Astrocyte (in vitro differentiated cells and primary cell): ENCODE measurements at regions not wholly inside any gene's neighbourhood (a gene's known extent, or its start where the extent isn't known, plus 50 kb on each side); places are given as distances from the start of the nearest gene placed in this dataset.

Source experiments
- DNase-seq: peaks from one replicate; pipeline ENCODE4 v3.0.0-alpha.2; 2010; ENCODE audit warnings: low read depth
- FAIRE-seq: peaks from 2 replicates; lab custom pipeline; 2011; peaks lifted over from hg19 to GRCh38; lab: Jason Lieb, UNC
- H2AFZ ChIP-seq: 2 replicates; pipeline ENCODE4 v1.6.0; 2012; ENCODE audit warnings: low read depth, low read length, inconsistent platforms
- H3K27ac ChIP-seq: 2 replicates; pipeline ENCODE4 v1.5.1; 2011; ENCODE audit warnings: low read depth, low read length, inconsistent platforms
- H3K27me3 ChIP-seq: 2 replicates; pipeline ENCODE4 v1.6.0; 2011; ENCODE audit warnings: low read length, inconsistent platforms; ENCODE audit not compliant: insufficient read depth
- H3K36me3 ChIP-seq: 2 replicates; pipeline ENCODE4 v1.5.1; 2011; ENCODE audit warnings: low read length, inconsistent platforms; ENCODE audit not compliant: insufficient read depth
- H3K4me1 ChIP-seq: 2 replicates; pipeline ENCODE4 v1.5.1; 2011; ENCODE audit warnings: low read length, inconsistent platforms; ENCODE audit not compliant: insufficient read depth
- H3K4me2 ChIP-seq: 2 replicates; pipeline ENCODE4 v1.6.0; 2012; ENCODE audit warnings: low read length, inconsistent platforms
- H3K4me3 ChIP-seq: 2 replicates; pipeline ENCODE4 v1.5.1; 2011; ENCODE audit warnings: low read depth, mild to moderate bottlenecking, low read length, inconsistent platforms; ENCODE audit not compliant: insufficient read depth
- H3K79me2 ChIP-seq: 2 replicates; pipeline ENCODE4 v1.6.0; 2012; ENCODE audit warnings: mild to moderate bottlenecking, low read length, inconsistent platforms; ENCODE audit not compliant: insufficient read depth
- H3K9ac ChIP-seq: 2 replicates; pipeline ENCODE4 v1.6.0; 2012; ENCODE audit warnings: mild to moderate bottlenecking, low read length, inconsistent platforms
- H3K9me3 ChIP-seq: 2 replicates; pipeline ENCODE4 v1.5.1; 2012; ENCODE audit warnings: low read depth, mild to moderate bottlenecking, low read length, inconsistent platforms; ENCODE audit not compliant: insufficient read depth
- H4K20me1 ChIP-seq: 2 replicates; pipeline ENCODE4 v1.6.0; 2012; ENCODE audit warnings: low read length, inconsistent platforms; ENCODE audit not compliant: insufficient read depth
- H3K27ac Mint-ChIP-seq: one replicate; pipeline ENCODE4 v1.8.0; 2021; ENCODE audit warnings: mild to moderate bottlenecking, mixed read lengths; ENCODE audit not compliant: unreplicated experiment
- H3K27me3 Mint-ChIP-seq: one replicate; pipeline ENCODE4 v1.8.0; 2021; ENCODE audit warnings: low read depth, mixed read lengths; ENCODE audit not compliant: unreplicated experiment
- H3K36me3 Mint-ChIP-seq: one replicate; pipeline ENCODE4 v1.8.0; 2021; ENCODE audit warnings: low read depth, mixed read lengths; ENCODE audit not compliant: unreplicated experiment
- H3K4me1 Mint-ChIP-seq: one replicate; pipeline ENCODE4 v1.8.0; 2021; ENCODE audit warnings: low read depth, mixed read lengths; ENCODE audit not compliant: unreplicated experiment
- H3K4me3 Mint-ChIP-seq: one replicate; pipeline ENCODE4 v1.8.0; 2021; ENCODE audit warnings: mild to moderate bottlenecking, moderate library complexity, mixed read lengths; ENCODE audit not compliant: unreplicated experiment
- H3K9me3 Mint-ChIP-seq: one replicate; pipeline ENCODE4 v1.8.0; 2021; ENCODE audit warnings: mild to moderate bottlenecking, mixed read lengths; ENCODE audit not compliant: unreplicated experiment
- EZH2 ChIP-seq: IDR thresholded peaks from 2 replicates; pipeline ENCODE4 v1.6.1; 2012; ENCODE audit warnings: mild to moderate bottlenecking, low read length, inconsistent platforms; ENCODE audit not compliant: insufficient read depth
- TF ChIP-seq, protein P1 (sequence below): IDR thresholded peaks from 2 replicates; pipeline ENCODE4 v1.5.1; 2011; ENCODE audit warnings: low read depth, mild to moderate bottlenecking, inconsistent platforms, low read length, moderate library complexity; ENCODE audit not compliant: insufficient read depth

DNA sequence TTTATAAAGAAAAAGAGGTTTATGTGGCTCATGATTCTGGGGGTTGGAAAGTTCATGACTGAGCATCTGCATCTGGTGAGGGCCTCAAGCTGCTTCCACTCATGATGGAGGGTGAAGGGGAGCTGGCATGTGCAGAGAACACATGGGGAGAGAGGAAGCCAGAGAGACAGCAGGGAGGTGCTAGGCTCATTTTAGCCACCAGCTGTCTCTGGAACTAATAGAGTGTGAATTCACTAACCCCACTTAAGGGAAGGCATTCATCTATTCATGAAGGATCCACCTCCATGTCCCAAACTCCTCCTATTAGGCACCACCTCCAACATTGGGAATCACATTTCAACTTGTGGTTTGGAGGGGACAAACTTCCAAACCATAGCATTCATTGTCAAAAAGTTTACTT is 137.3 kb upstream of the PMEPA1 start:
- Histone ChIP-seq H3K9me3 (no peaks in the 10 kb centered on the region), H3K36me3 (no peaks in the 10 kb centered on the region), H2AFZ (no peak overlapping the region), H3K27me3 (peaks cover 7% of the 10 kb centered on the region), H3K27ac (no peak overlapping the region), H3K9ac (no peak overlapping the region), H3K4me3 (no peak overlapping the region), H3K4me2 (no peak overlapping the region), H3K79me2 (no peaks in the 10 kb centered on the region), H4K20me1 (no peaks in the 10 kb centered on the region), H3K4me1 (peaks cover 4% of the 10 kb centered on the region)
- H3K4me3 Mint-ChIP-seq: no peak overlapping the region
- H3K4me1 Mint-ChIP-seq: no peaks in the 10 kb centered on the region
- H3K9me3 Mint-ChIP-seq: peaks cover 20% of the 10 kb centered on the region
- no peak for TF ChIP-seq EZH2
- TF ChIP-seq, protein P1, sequence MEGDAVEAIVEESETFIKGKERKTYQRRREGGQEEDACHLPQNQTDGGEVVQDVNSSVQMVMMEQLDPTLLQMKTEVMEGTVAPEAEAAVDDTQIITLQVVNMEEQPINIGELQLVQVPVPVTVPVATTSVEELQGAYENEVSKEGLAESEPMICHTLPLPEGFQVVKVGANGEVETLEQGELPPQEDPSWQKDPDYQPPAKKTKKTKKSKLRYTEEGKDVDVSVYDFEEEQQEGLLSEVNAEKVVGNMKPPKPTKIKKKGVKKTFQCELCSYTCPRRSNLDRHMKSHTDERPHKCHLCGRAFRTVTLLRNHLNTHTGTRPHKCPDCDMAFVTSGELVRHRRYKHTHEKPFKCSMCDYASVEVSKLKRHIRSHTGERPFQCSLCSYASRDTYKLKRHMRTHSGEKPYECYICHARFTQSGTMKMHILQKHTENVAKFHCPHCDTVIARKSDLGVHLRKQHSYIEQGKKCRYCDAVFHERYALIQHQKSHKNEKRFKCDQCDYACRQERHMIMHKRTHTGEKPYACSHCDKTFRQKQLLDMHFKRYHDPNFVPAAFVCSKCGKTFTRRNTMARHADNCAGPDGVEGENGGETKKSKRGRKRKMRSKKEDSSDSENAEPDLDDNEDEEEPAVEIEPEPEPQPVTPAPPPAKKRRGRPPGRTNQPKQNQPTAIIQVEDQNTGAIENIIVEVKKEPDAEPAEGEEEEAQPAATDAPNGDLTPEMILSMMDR: no peak
- peaks cover 68% of the 10 kb centered on the region for H3K27me3 Mint-ChIP-seq
- H3K36me3 Mint-ChIP-seq: peaks cover 2% of the 10 kb centered on the region
- FAIRE-seq (no peak), DNase-seq (no peak)
- H3K27ac Mint-ChIP-seq: no peak overlapping the region

DNA sequence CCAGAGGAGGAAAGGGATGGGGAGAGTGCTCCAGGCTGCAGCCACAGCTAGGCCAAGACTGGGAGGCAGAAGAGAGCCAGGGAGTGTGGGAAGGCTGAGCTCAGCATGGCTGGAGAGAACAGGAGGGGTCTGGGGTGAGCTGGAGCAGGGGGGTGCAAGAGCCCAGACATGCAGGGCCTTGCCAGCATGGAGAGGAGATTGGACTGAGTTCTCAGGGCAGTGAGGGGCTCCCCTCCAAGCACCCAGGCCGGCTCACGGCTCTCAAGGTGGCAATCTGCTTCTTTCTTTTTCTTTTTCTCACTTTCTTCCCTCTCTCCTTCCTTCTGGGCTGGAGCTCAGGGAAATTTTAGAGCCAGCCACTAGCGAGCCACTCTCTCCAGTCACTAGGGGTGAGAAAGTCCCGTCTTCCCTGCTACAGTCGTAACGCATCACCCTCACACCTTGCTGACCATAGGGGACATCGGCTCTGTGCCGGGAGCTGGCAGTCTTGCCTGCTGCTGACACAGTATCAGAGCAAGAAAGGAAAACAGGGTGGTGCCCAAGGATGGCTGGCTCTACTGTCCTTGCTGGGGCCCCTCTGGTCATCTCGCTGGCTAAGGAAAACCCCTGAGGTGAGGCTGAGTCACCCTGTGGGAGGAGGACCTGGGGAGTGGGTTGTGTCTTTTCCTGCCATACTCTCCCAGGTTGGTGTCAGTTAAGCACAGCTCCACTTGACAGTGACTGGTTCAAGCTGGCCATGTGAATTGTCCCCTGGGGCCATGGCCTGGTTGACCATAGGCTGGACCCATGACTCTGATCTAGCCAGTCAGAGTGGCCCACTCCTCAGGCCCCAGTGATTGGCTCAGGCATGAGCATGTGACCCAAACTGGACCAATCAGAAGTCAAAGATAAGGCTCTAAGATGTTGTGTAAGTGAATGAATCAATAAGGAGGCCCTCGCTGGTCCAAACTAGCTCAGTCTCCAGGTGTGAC is 135.1 kb upstream of the PMEPA1 start:
- Mint-ChIP-seq H3K27ac (no peak overlapping the region), H3K9me3 (peaks cover 17% of the 10 kb centered on the region), H3K36me3 (peaks cover 2% of the 10 kb centered on the region), H3K4me3 (no peak overlapping the region), H3K27me3 (peaks cover 75% of the 10 kb centered on the region), H3K4me1 (no peaks in the 10 kb centered on the region)
- no peak overlapping the region for H3K9ac ChIP-seq
- FAIRE-seq (no peak), DNase-seq (no peak)
- H3K4me2 ChIP-seq: no peak overlapping the region
- H2AFZ ChIP-seq: no peak overlapping the region
- H3K9me3 ChIP-seq: no peaks in the 10 kb centered on the region
- H3K79me2 ChIP-seq: no peaks in the 10 kb centered on the region
- H4K20me1 ChIP-seq: no peaks in the 10 kb centered on the region
- no peaks in the 10 kb centered on the region for H3K36me3 ChIP-seq
- H3K27ac ChIP-seq: no peak overlapping the region
- H3K4me3 ChIP-seq: no peak overlapping the region
- no peaks in the 10 kb centered on the region for H3K4me1 ChIP-seq
- TF ChIP-seq EZH2: no peak
- TF ChIP-seq, protein P1: no peak
- peaks cover 7% of the 10 kb centered on the region for H3K27me3 ChIP-seq
